CD4-positive, alpha-beta memory T cell (primary cell): ENCODE measurements at regions not wholly inside any gene's neighbourhood (a gene's known extent, or its start where the extent isn't known, plus 50 kb on each side); places are given as distances from the start of the nearest gene placed in this dataset.
"Not testable (repeated sequence)": the region's sequence is repeated elsewhere in the genome, so short reads cannot be mapped to it uniquely, and the experiment has no call there.

Experiments
- CTCF ChIA-PET: fragments of 350-600 bp; sonication (Branson Sonifier 250); formaldehyde crosslinking; loops from one replicate; lab custom pipeline; 2021; ENCODE audit warnings: inconsistent platforms; ENCODE audit not compliant: partially characterized antibody; lab: Charles Lee
- POLR2A ChIA-PET: fragments of 350-600 bp; sonication (Branson Sonifier 250); formaldehyde crosslinking; loops from one replicate; lab custom pipeline; 2021; ENCODE audit not compliant: partially characterized antibody; lab: Charles Lee
- DNase-seq, 5 donors: peaks; one replicate each; pipeline versions ENCODE4 v3.0.0 to v3.0.0-alpha.2; 2020 to 2022; ENCODE audit warnings: mixed read lengths in 1 of 5
- H3K27ac ChIP-seq: one replicate; pipeline ENCODE4 v1.7.0; 2013; ENCODE audit warnings: low read depth, low read length
- H3K27me3 ChIP-seq: 2 replicates; pipeline ENCODE4 v1.7.0; 2013; ENCODE audit warnings: mild to moderate bottlenecking, low read length, moderate library complexity; ENCODE audit not compliant: insufficient read depth
- H3K36me3 ChIP-seq: 2 replicates; pipeline ENCODE4 v1.7.0; 2013; ENCODE audit warnings: mild to moderate bottlenecking, low read length, moderate library complexity; ENCODE audit not compliant: insufficient read depth
- H3K4me1 ChIP-seq: 2 replicates; pipeline ENCODE4 v1.7.0; 2013; ENCODE audit warnings: mild to moderate bottlenecking, low read length, moderate library complexity; ENCODE audit not compliant: insufficient read depth
- H3K4me3 ChIP-seq, 2 donors: one replicate each; pipeline ENCODE4 v1.7.0; 2013; ENCODE audit warnings: low read length in 2 of 2, mild to moderate bottlenecking in 1 of 2
- H3K9me3 ChIP-seq, 2 donors: one replicate each; pipeline ENCODE4 v1.7.0; 2013; ENCODE audit warnings: low read length in 2 of 2, control low read depth in 1 of 2; ENCODE audit not compliant: control insufficient read depth in 1 of 2
- H3K27ac Mint-ChIP-seq, 7 donors: one replicate each; pipeline ENCODE4 v1.8.0; 2020 to 2021; ENCODE audit warnings: mixed read lengths in 7 of 7, mild to moderate bottlenecking in 6 of 7, inconsistent platforms in 3 of 7, moderate library complexity in 3 of 7
- H3K27me3 Mint-ChIP-seq, 2 donors: one replicate each; pipeline ENCODE4 v1.8.0; 2020 to 2021; ENCODE audit warnings: mixed read lengths in 2 of 2
- H3K36me3 Mint-ChIP-seq, 2 donors: one replicate each; pipeline ENCODE4 v1.8.0; 2020 to 2021; ENCODE audit warnings: mixed read lengths in 2 of 2, inconsistent platforms in 1 of 2, mild to moderate bottlenecking in 1 of 2
- H3K4me1 Mint-ChIP-seq, 4 donors: one replicate each; pipeline ENCODE4 v1.8.0; 2020 to 2021; ENCODE audit warnings: mixed read lengths in 4 of 4, mild to moderate bottlenecking in 1 of 4
- H3K4me3 Mint-ChIP-seq, 8 donors: one replicate each; pipeline ENCODE4 v1.8.0; 2020 to 2021; ENCODE audit warnings: mixed read lengths in 8 of 8, mild to moderate bottlenecking in 7 of 8, moderate library complexity in 6 of 8, inconsistent platforms in 3 of 8
- H3K9me3 Mint-ChIP-seq, 8 donors: one replicate each; pipeline ENCODE4 v1.8.0; 2020 to 2021; ENCODE audit warnings: mixed read lengths in 8 of 8, mild to moderate bottlenecking in 5 of 8, inconsistent platforms in 3 of 8, moderate library complexity in 1 of 8
- intact Hi-C: fragments of 100-400 bp; cut with micrococcal nuclease; formaldehyde crosslinking; loops from one replicate; pipeline ENCODE4 v1.15.1; 2023

- POLR2A ChIA-PET, result no interaction called here
- H3K9me3 Mint-ChIP-seq, result no peaks in the 10 kb centered on the region
- peaks cover 0 to 2% of the 10 kb centered on the region in 2 donors for H3K27me3 Mint-ChIP-seq
- CTCF ChIA-PET, result interaction anchor here (0.9 to 1.8 kb wide), 3 partner anchors 24 to 31 kb away, joined by 3 to 5 read pairs (median 3); no protein-coding TSS in a partner anchor
- peaks cover 3% of the 10 kb centered on the region for H3K27me3 ChIP-seq
- no peak overlapping the region for H3K27ac ChIP-seq
- no peak overlapping the region for H3K4me3 Mint-ChIP-seq
- intact Hi-C loops, result loop anchor here (5.0 kb wide), 1 partner anchor 306 kb away; no protein-coding TSS in a partner anchor
- H3K4me1 Mint-ChIP-seq, result no peaks in the 10 kb centered on the region
- no peaks in the 10 kb centered on the region for H3K36me3 Mint-ChIP-seq
- DNase-seq, result peak in 4 of 5 donors; percentile 13 to 20 (median 17)
- H3K4me1 ChIP-seq, result no peaks in the 10 kb centered on the region
- no peak overlapping the region for H3K27ac Mint-ChIP-seq
- no peaks in the 10 kb centered on the region for H3K9me3 ChIP-seq
- H3K36me3 ChIP-seq, result no peaks in the 10 kb centered on the region
- H3K4me3 ChIP-seq, result no peak overlapping the region
Measured at GRCh38 chr4:67393699-67394281, 151.5 kb downstream of the CENPC start.

- no peaks in the 10 kb centered on the region for H3K4me1 ChIP-seq
- no peak overlapping the region for H3K4me3 Mint-ChIP-seq
- H3K36me3 ChIP-seq, result no peaks in the 10 kb centered on the region
- H3K9me3 Mint-ChIP-seq, result peaks cover 0 to 1% (median 0%) of the 10 kb centered on the region in 8 donors
- ChIA-PET CTCF (interaction anchor here (0.8 to 1.8 kb wide), 5 partner anchors 9 to 54 kb away, joined by 3 to 5 read pairs (median 3); no protein-coding TSS in a partner anchor), POLR2A (no interaction called here)
- no peak overlapping the region for H3K27ac Mint-ChIP-seq
- intact Hi-C loops, result loop anchor here (5.0 kb wide), 1 partner anchor 306 kb away; no protein-coding TSS in a partner anchor
- H3K36me3 Mint-ChIP-seq, result no peaks in the 10 kb centered on the region
- no peak overlapping the region for H3K4me3 ChIP-seq
- H3K27me3 Mint-ChIP-seq, result peaks cover 0 to 2% of the 10 kb centered on the region in 2 donors
- H3K27me3 ChIP-seq, result peaks cover 3% of the 10 kb centered on the region
- H3K4me1 Mint-ChIP-seq, result no peaks in the 10 kb centered on the region
- DNase-seq, result no peak
- no peaks in the 10 kb centered on the region for H3K9me3 ChIP-seq
- H3K27ac ChIP-seq, result no peak overlapping the region
Measured at GRCh38 chr4:67393007-67393406, 152.3 kb downstream of the CENPC start.

- H3K4me3 Mint-ChIP-seq, H3K27ac Mint-ChIP-seq, H3K27me3 ChIP-seq, H3K27ac ChIP-seq, POLR2A ChIA-PET, H3K4me1 Mint-ChIP-seq, CTCF ChIA-PET, H3K36me3 Mint-ChIP-seq, H3K36me3 ChIP-seq, H3K27me3 Mint-ChIP-seq, intact Hi-C loops, H3K4me1 ChIP-seq, H3K4me3 ChIP-seq, H3K9me3 ChIP-seq, DNase-seq: not testable (repeated sequence)
- peaks cover 0 to 10% (median 4%) of the 10 kb centered on the region in 8 donors for H3K9me3 Mint-ChIP-seq
Measured at GRCh38 chr4:67381406-67381804, 163.9 kb downstream of the CENPC start.

- H3K27ac ChIP-seq, H3K27ac Mint-ChIP-seq, intact Hi-C loops, H3K27me3 ChIP-seq, H3K27me3 Mint-ChIP-seq, H3K4me1 ChIP-seq, H3K36me3 Mint-ChIP-seq, H3K4me1 Mint-ChIP-seq, H3K9me3 ChIP-seq, CTCF ChIA-PET, H3K4me3 ChIP-seq, H3K36me3 ChIP-seq, H3K4me3 Mint-ChIP-seq, POLR2A ChIA-PET: not testable (repeated sequence)
- H3K9me3 Mint-ChIP-seq, result peaks cover 0 to 10% (median 4%) of the 10 kb centered on the region in 8 donors
- peak in 1 of 5 donors; percentile 22 for DNase-seq
Measured at GRCh38 chr4:67380702-67381405, 164.4 kb downstream of the CENPC start.

GRCh38 chr4:67380154-67380553, 165.1 kb downstream of the CENPC start:
- H3K9me3 ChIP-seq, result no peaks in the 10 kb centered on the region
- Mint-ChIP-seq H3K27ac (no peak overlapping the region), H3K9me3 (peaks cover 0 to 10% (median 4%) of the 10 kb centered on the region in 8 donors), H3K4me3 (no peak overlapping the region), H3K4me1 (no peaks in the 10 kb centered on the region), H3K27me3 (peaks cover 0 to 5% of the 10 kb centered on the region in 2 donors), H3K36me3 (no peaks in the 10 kb centered on the region)
- no peaks in the 10 kb centered on the region for H3K36me3 ChIP-seq
- no peaks in the 10 kb centered on the region for H3K4me1 ChIP-seq
- no peak for DNase-seq
- no peak overlapping the region for H3K27ac ChIP-seq
- ChIA-PET CTCF (no interaction called here), POLR2A (no interaction called here)
- no peak overlapping the region for H3K4me3 ChIP-seq
- H3K27me3 ChIP-seq, result no peaks in the 10 kb centered on the region
- intact Hi-C loops, result no loop called here

GRCh38 chr4:67375291-67375690, 170.0 kb downstream of the CENPC start:
- no peak for DNase-seq
- no peak overlapping the region for H3K27ac ChIP-seq
- intact Hi-C loops, result no loop called here
- CTCF ChIA-PET, result no interaction called here
- Mint-ChIP-seq H3K9me3 (peaks cover 0 to 10% (median 3%) of the 10 kb centered on the region in 8 donors), H3K4me3 (no peak overlapping the region), H3K27ac (no peak overlapping the region), H3K27me3 (peaks cover 4 to 5% of the 10 kb centered on the region in 2 donors), H3K4me1 (no peaks in the 10 kb centered on the region), H3K36me3 (no peaks in the 10 kb centered on the region)
- H3K9me3 ChIP-seq, result no peaks in the 10 kb centered on the region
- no peaks in the 10 kb centered on the region for H3K27me3 ChIP-seq
- H3K36me3 ChIP-seq, result no peaks in the 10 kb centered on the region
- H3K4me1 ChIP-seq, result no peaks in the 10 kb centered on the region
- H3K4me3 ChIP-seq, result no peak overlapping the region
- POLR2A ChIA-PET, result no interaction called here

GRCh38 chr4:67371615-67372014, 173.7 kb downstream of the CENPC start:
- Histone ChIP-seq H3K27me3 (no peaks in the 10 kb centered on the region), H3K9me3 (no peaks in the 10 kb centered on the region), H3K4me3 (no peak overlapping the region), H3K27ac (no peak overlapping the region), H3K4me1 (no peaks in the 10 kb centered on the region), H3K36me3 (no peaks in the 10 kb centered on the region)
- no peak overlapping the region for H3K4me3 Mint-ChIP-seq
- POLR2A ChIA-PET, result no interaction called here
- CTCF ChIA-PET, result no interaction called here
- no peak for DNase-seq
- intact Hi-C loops, result no loop called here
- H3K36me3 Mint-ChIP-seq, result no peaks in the 10 kb centered on the region
- H3K4me1 Mint-ChIP-seq, result no peaks in the 10 kb centered on the region
- peaks cover 2 to 8% of the 10 kb centered on the region in 2 donors for H3K27me3 Mint-ChIP-seq
- peaks cover 0 to 3% (median 0%) of the 10 kb centered on the region in 8 donors for H3K9me3 Mint-ChIP-seq
- no peak overlapping the region for H3K27ac Mint-ChIP-seq
